HG02973 (cell line): ENCODE measurements at regions not wholly inside any gene's neighbourhood (a gene's known extent, or its start where the extent isn't known, plus 50 kb on each side); places are given as distances from the start of the nearest gene placed in this dataset.

Source experiments
- ATAC-seq: cut with Tn5 transposase; IDR thresholded peaks from one replicate; pipeline ENCODE4 v1.9.1; 2021; ENCODE audit warnings: moderate library complexity; ENCODE audit not compliant: unreplicated experiment

DNA sequence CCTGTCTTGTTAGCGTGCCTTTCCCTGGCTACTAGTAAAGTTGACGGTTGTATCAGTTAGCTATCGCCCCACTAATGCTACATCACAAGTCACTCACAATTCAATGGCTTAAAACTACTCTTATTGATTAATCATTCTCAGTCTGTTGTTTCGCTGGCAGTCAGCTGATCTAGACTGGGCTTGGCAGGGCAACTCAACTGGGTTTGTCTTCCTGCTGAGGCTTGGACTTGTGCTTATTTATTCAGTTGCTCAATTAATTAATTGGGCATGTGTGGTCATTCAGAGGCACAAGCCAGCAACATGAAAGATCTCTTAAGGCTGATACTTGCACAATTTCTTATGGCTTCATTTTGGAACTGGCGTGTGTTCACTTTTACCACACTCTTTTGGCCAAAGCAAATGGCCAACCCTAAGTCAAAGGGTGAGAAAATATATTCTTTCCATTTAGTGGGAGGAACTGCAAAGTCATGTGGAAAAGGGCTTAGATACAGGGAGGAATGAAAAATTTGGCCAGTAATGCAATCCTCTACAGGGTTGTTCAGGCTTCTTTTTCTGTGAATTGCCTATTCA, 333.5 kb downstream of the GPR37 start:
- no peak for ATAC-seq

- no peak for ATAC-seq
These were observed 335.7 kb downstream of the GPR37 start for GRCh38 chr7:124429923-124430322.

GRCh38 chr7:124428781-124429180, 336.8 kb downstream of the GPR37 start:
- ATAC-seq, result no peak

- ATAC-seq, result no peak
These were observed 339.0 kb downstream of the GPR37 start for GRCh38 chr7:124426621-124427020.

DNA sequence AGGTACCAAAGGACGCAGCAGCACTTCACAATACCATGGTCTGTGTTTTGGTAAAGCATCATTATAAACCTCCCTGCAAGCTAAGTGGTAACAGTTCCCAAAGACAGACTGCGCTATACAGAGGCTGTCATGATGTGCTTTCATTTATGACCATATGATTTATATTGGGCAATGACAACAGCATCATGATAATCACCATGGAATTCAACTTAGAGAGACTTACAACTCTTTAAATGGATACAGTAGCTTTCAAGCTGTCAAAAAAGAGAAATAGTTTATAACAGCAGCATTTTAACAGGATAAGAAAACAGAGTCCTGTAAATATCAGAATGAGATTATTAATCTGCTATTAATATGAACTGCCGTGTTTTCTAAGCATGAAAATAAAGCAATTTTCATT, 341.7 kb downstream of the GPR37 start:
- ATAC-seq, result no peak

- ATAC-seq, result no peak
These were observed 343.5 kb downstream of the GPR37 start for GRCh38 chr7:124422081-124422480.

DNA sequence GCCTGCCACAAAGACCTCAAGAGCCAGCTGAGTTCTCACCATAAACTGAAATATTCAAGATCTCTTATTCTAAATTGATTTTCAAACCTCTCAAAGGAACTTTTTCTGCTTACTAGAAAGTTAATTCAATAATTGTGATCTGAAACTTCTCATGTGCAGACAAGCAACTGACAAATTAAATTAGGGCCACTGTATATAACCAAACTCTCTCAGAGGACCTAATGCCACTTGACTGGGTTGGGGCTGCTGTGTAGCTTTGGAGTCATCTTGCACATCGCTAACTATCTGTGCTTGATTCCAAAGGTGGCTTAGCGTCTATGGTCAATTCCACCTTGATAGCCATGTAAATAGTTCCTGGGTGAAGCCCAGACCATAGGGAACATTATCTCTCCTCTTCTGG, 345.2 kb downstream of the GPR37 start:
- ATAC-seq, result no peak

DNA sequence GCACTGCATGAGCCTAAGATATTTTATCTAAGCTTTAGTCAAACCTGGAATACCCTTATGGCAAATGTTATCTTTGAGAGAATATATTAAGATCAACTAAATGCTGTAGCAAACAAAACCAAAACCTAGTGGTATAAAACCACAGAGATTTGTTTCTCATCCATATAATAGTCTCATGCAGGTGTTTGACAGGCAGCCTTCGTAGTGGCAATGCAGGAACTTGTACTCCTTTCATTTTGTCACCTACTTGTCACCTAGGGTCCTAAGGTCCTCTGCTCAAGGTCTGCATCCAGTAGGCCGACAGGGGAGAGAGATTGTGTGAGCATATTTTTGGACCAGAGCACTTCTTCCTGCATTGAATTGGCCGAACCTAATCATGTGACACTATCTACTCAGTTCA, 352.6 kb downstream of the GPR37 start:
- no peak for ATAC-seq

- no peak for ATAC-seq
These were observed 353.1 kb downstream of the GPR37 start for GRCh38 chr7:124412531-124412930.

DNA sequence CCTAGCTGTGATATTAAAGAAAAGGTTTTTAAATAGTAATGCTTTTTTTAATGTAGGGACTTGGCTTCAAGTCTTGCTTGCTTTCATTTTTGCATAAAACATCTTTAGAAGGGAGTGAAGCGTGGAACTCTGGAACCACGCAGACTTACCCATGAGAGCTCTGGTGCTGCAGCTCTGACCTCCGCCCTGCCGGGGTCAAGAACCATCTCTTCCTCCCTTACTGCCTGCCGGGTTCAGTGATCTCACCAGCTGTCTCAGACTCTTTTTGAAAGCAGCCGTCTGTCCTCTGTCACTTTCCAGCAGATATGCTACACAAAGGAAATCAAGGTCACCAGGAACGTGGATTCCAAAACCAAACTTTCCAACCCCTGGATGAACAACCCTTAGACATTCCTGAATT, 353.8 kb downstream of the GPR37 start:
- no peak for ATAC-seq

DNA sequence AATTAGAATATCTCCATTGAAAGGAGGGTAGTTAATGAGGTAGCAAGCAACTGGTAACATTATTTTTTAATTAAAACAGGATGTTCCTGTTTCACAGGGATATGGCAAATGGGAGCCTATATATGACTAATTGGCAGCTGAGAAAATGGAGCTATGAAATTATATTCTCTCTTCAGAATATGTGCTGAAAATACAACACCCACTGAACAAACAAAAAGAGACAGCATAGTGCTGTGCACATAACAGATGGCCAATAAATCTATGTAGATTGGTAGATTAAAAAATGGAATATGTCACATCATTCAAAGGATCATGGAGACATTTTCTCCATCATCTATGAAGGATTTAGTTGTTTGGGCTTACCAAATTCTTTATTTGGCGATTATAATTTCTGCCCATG, 362.0 kb downstream of the GPR37 start:
- no peak for ATAC-seq

- ATAC-seq, result no peak
These were observed 362.5 kb downstream of the GPR37 start for GRCh38 chr7:124403112-124403511.

DNA sequence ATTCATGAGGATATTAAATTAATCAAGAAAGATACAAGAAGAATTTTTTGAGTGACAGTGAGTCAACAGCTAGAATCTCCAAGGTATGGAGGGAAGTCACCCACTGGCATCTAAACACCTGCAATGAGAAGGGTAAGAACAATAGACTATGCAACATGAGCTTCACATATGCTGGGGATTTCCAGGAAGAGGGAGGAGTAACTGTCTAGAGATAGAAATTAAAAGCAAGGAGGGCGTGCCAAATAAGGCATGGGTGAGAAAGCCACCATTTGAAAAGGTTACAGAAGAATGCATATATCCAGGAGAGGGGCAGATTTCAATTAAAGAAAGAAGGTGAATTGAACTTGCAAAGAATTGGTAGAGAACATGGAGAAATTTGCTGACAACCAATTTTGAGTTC, 365.7 kb downstream of the GPR37 start:
- no peak for ATAC-seq

GRCh38 chr7:124398937-124399552, 366.2 kb upstream of the TMEM229A start:
- ATAC-seq, result no peak

DNA sequence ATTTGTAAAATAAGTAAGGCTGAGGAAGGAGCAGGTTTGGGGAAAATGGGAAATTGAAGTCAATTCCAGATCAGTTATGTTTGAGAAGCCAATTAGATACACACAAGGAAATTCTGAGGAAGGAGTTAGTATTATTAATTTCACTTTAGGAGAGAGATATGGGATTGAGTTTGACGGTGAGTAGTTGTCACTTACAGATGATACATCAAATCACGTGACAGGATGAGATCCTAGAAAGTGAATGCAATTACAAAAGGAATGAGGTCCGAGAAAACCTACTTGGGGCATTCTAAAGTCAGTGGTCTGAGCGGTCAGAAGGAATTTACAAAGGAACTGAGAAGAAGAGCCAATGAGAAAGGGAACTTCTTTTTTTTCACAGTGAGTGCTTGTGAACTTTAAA, 364.3 kb upstream of the TMEM229A start:
- no peak for ATAC-seq

DNA sequence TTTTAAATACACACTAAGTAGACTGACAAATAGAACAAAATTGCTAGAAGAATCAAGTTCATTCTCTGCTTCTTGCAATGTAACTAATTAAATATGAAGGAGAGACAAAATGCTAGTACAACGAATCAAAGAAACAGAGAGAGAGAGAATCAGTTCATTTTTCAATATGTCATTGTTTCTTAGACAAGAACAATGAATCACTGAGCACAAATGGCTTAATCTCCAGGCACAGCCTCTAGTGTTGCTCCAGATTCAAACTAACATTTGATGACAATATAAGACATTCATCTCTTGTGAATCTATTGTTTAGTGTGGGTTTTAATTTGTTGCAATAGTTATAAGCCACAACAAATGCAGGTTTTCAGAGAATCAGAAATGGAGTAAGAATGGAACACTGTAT, 357.4 kb upstream of the TMEM229A start:
- ATAC-seq, result no peak

DNA sequence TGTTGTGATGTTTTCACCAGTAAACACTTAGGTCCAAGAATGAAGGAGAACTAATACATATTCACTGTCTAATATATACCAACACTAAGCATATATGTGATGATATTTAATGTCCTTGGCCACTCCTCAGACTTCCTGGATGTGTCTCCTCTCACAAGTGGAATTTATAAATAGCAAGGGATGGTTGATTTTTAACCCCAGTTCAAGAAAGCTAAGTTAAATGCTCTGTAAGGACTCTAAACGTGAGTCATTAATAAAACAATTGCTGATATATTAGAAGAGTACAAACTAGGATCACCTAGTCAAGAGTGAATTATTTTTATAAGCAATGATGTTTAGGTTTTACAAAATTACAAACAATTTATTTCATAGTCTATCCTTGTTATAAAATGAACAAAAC, 355.9 kb upstream of the TMEM229A start:
- ATAC-seq, result no peak

- no peak for ATAC-seq
These were observed 354.2 kb upstream of the TMEM229A start for GRCh38 chr7:124387056-124387455.

- ATAC-seq, result no peak
These were observed 346.4 kb upstream of the TMEM229A start for GRCh38 chr7:124379296-124379695.

DNA sequence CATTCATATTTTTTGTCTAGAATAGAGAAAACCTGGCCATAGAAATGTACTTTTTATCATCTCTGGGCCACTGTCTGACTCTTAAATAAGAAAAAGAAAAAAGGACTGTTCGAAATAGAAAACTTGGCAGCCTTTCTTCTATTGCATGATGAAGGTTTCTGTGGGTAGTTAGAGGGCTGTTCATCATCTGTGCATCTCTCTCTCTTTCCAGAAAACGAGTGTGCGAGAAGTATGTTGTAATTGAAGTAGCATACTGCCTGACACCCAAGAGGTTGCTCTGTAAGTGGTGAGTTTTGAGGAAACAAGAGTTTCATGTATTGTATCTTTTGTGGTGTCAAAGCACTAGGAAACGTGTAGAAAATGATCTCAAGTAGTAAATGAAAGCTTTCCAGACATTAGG, 343.2 kb upstream of the TMEM229A start:
- no peak for ATAC-seq

GRCh38 chr7:124375391-124375790, 342.5 kb upstream of the TMEM229A start:
- ATAC-seq, result no peak

GRCh38 chr7:124369310-124369709, 336.4 kb upstream of the TMEM229A start:
- ATAC-seq, result no peak

GRCh38 chr7:124366118-124366517, 333.3 kb upstream of the TMEM229A start:
- ATAC-seq, result no peak
